Activated CD8-positive, alpha-beta memory T cell treated with anti-CD3 and anti-CD28 coated beads, Interleukin-2, amount 10 ng/mL, durations not matched to agents 7 days and 5 days (primary cell): ENCODE measurements at regions not wholly inside any gene's neighbourhood (a gene's known extent, or its start where the extent isn't known, plus 50 kb on each side); places are given as distances from the start of the nearest gene placed in this dataset.
"Not testable (repeated sequence)": the region's sequence is repeated elsewhere in the genome, so short reads cannot be mapped to it uniquely, and the experiment has no call there.

Source experiments
- ATAC-seq: fragments of 150-1000 bp; cut with Tn5 transposase; one replicate; pipeline ENCODE4 v1.10.0; 2021; ENCODE audit warnings: moderate library complexity
- CTCF ChIA-PET: fragments of 350-600 bp; sonication (Branson Sonifier 250); formaldehyde crosslinking; loops from one replicate; lab custom pipeline; 2021; ENCODE audit warnings: antibody characterized with exemption; lab: Charles Lee
- DNase-seq: peaks from one replicate; pipeline ENCODE4 v3.0.0-alpha.2; 2020
- H3K27ac Mint-ChIP-seq: one replicate; pipeline ENCODE4 v1.8.0; 2021; ENCODE audit warnings: mild to moderate bottlenecking, mixed read lengths
- H3K27me3 Mint-ChIP-seq: one replicate; pipeline ENCODE4 v1.8.0; 2021; ENCODE audit warnings: mixed read lengths
- H3K36me3 Mint-ChIP-seq: one replicate; pipeline ENCODE4 v1.8.0; 2021; ENCODE audit warnings: mild to moderate bottlenecking, mixed read lengths
- H3K4me1 Mint-ChIP-seq: one replicate; pipeline ENCODE4 v1.8.0; 2021; ENCODE audit warnings: mixed read lengths
- H3K4me3 Mint-ChIP-seq: one replicate; pipeline ENCODE4 v1.8.0; 2021; ENCODE audit warnings: mild to moderate bottlenecking, moderate library complexity, mixed read lengths
- H3K9me3 Mint-ChIP-seq: one replicate; pipeline ENCODE4 v1.8.0; 2022; ENCODE audit warnings: low read depth, mixed read lengths

DNA sequence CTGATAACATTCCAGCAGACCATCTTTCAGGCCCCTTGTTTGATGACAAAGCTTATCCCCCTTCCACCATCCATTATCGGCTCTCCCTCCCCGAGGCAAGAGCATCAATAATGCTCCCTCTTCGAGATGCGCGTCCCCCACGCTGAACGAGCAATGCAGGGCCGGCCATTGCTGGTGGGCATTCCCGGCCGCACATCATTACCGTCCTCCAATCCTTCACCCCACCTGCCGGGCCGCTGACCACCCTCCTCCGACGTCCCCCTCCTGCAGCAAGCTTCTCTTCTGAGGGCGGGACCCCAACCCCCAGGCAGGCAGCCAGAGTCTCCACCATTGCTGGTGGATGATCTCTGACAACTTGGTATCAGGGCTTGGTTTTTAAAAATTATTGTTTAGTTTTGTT, 208.6 kb downstream of the SMAD2 start:
- Mint-ChIP-seq H3K36me3 (no peaks in the 10 kb centered on the region), H3K4me3 (no peak overlapping the region), H3K27me3 (no peaks in the 10 kb centered on the region), H3K4me1 (no peaks in the 10 kb centered on the region), H3K27ac (no peak overlapping the region), H3K9me3 (no peaks in the 10 kb centered on the region)
- CTCF ChIA-PET: no interaction called here
- ATAC-seq (no peak), DNase-seq (no peak)

DNA sequence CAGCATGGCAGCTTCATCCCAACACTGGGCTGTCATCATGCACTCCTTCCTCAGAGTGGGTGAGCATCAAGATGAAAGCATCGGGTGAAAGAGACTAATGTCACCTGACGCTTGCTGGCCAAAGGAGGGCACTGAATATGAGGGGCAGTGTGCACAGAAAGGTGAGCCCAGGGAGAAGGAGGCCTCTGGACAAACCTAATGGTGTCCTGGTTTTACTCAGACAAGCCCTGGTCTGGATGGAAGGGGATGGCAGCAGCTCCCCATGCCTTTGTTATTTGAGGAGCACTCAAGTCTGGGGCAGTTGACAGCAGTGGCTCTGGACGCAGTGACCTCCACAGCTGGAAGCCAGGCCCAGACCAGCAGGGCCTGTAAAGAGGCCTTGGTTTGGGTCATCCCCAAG, 209.7 kb downstream of the SMAD2 start:
- CTCF ChIA-PET: no interaction called here
- Mint-ChIP-seq H3K9me3 (no peaks in the 10 kb centered on the region), H3K4me3 (no peak overlapping the region), H3K27me3 (no peaks in the 10 kb centered on the region), H3K36me3 (no peaks in the 10 kb centered on the region), H3K4me1 (no peaks in the 10 kb centered on the region), H3K27ac (no peak overlapping the region)
- DNase-seq (no peak), ATAC-seq (no peak)

GRCh38 chr18:47719096-47719780, 211.2 kb downstream of the SMAD2 start:
- ATAC-seq (no peak), DNase-seq (no peak)
- no peaks in the 10 kb centered on the region for H3K9me3 Mint-ChIP-seq
- CTCF ChIA-PET: no interaction called here
- no peaks in the 10 kb centered on the region for H3K4me1 Mint-ChIP-seq
- H3K27ac Mint-ChIP-seq: no peak overlapping the region
- no peak overlapping the region for H3K4me3 Mint-ChIP-seq
- no peaks in the 10 kb centered on the region for H3K27me3 Mint-ChIP-seq
- no peaks in the 10 kb centered on the region for H3K36me3 Mint-ChIP-seq

DNA sequence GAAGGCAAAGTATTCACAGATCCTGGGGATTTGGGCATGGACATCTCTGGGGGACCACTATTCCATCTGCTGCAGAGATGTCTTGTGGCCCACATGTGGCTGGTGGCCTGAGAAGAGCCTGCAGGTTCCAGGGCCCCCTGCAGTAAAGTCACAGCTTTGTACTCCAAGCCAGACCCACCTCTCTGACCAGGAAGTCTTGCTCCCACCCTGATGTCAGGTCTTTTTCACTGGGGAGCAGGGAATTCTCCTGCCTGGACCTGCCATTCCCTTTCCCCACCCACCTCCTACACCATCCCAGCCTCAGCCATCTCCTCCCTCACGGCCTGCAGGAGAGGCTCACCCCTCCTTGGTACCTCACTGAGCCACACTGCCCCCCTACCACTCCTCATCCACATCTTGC, 211.8 kb downstream of the SMAD2 start:
- no peaks in the 10 kb centered on the region for H3K36me3 Mint-ChIP-seq
- H3K27me3 Mint-ChIP-seq: no peaks in the 10 kb centered on the region
- H3K9me3 Mint-ChIP-seq: no peaks in the 10 kb centered on the region
- no peak overlapping the region for H3K4me3 Mint-ChIP-seq
- CTCF ChIA-PET: no interaction called here
- DNase-seq (no peak), ATAC-seq (no peak)
- H3K4me1 Mint-ChIP-seq: no peaks in the 10 kb centered on the region
- H3K27ac Mint-ChIP-seq: no peak overlapping the region

- DNase-seq: no peak
Observed at GRCh38 chr18:47717257-47717656, 213.2 kb downstream of the SMAD2 start.

GRCh38 chr18:47716632-47717185, 213.8 kb downstream of the SMAD2 start:
- Mint-ChIP-seq H3K27ac (no peak overlapping the region), H3K4me1 (no peaks in the 10 kb centered on the region), H3K36me3 (no peaks in the 10 kb centered on the region), H3K9me3 (no peaks in the 10 kb centered on the region), H3K4me3 (no peak overlapping the region), H3K27me3 (no peaks in the 10 kb centered on the region)
- CTCF ChIA-PET: no interaction called here
- ATAC-seq: no peak
- no peak for DNase-seq

More at GRCh38 chr18:47717257-47717656, 213.2 kb downstream of the SMAD2 start:
- no peaks in the 10 kb centered on the region for H3K4me1 Mint-ChIP-seq
- no peak for ATAC-seq
- H3K9me3 Mint-ChIP-seq: no peaks in the 10 kb centered on the region
- H3K27me3 Mint-ChIP-seq: no peaks in the 10 kb centered on the region
- H3K36me3 Mint-ChIP-seq: no peaks in the 10 kb centered on the region
- CTCF ChIA-PET: no interaction called here
- H3K27ac Mint-ChIP-seq: no peak overlapping the region
- H3K4me3 Mint-ChIP-seq: no peak overlapping the region

- H3K36me3 Mint-ChIP-seq: no peaks in the 10 kb centered on the region
- CTCF ChIA-PET: no interaction called here
- H3K9me3 Mint-ChIP-seq: no peaks in the 10 kb centered on the region
- no peak for DNase-seq
- ATAC-seq: no peak
- no peaks in the 10 kb centered on the region for H3K4me1 Mint-ChIP-seq
- no peaks in the 10 kb centered on the region for H3K27me3 Mint-ChIP-seq
- H3K4me3 Mint-ChIP-seq: no peak overlapping the region
- no peak overlapping the region for H3K27ac Mint-ChIP-seq
Observed at GRCh38 chr18:47710451-47710850, 220.0 kb downstream of the SMAD2 start.

DNA sequence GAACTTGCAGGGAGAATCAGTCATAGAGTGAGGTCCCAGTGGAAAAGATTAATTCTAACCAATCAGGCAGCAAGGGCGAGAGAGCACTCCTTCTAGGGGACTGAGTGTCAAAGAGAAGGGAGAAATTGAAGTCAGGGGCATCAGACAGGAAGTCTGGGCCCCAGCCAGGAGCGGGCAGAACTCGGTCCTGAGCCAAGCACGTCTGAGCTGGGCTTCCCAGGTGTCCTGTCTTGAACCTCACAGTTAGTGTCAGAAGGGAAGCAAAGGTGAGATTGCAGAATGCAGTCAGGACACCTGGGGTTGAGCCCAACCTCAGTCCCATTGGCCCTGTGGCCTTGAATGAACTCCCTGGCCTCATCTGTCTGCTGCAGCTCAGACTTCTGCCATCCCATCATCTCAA, 220.9 kb downstream of the SMAD2 start:
- peaks cover 2% of the 10 kb centered on the region for H3K27me3 Mint-ChIP-seq
- H3K4me3 Mint-ChIP-seq: no peak overlapping the region
- H3K4me1 Mint-ChIP-seq: no peaks in the 10 kb centered on the region
- ATAC-seq: no peak
- H3K36me3 Mint-ChIP-seq: no peaks in the 10 kb centered on the region
- CTCF ChIA-PET: no interaction called here
- DNase-seq: no peak
- no peak overlapping the region for H3K27ac Mint-ChIP-seq
- H3K9me3 Mint-ChIP-seq: no peaks in the 10 kb centered on the region

DNA sequence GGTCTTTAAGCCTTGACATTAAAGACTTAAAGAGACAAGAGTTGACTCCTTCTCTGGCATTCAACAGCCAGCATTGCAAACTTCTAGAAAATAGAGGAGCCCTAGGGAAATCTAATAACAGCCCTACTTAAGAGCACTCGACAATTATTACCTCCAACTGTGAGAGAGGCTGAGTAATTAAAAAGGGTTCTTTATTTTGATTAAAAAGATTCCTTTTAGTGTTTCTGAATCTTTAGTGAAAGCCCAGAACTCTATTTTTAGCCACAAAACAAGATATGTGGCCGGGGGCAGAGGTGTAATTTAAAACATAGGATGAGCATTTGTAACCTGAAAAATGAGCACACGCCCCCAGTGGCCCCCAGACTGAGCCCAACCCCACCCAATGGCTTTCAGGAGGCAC, 222.3 kb downstream of the SMAD2 start:
- no peak for DNase-seq
- no peak overlapping the region for H3K4me3 Mint-ChIP-seq
- H3K9me3 Mint-ChIP-seq: no peaks in the 10 kb centered on the region
- CTCF ChIA-PET: no interaction called here
- no peak for ATAC-seq
- no peaks in the 10 kb centered on the region for H3K4me1 Mint-ChIP-seq
- peaks cover 3% of the 10 kb centered on the region for H3K27me3 Mint-ChIP-seq
- H3K27ac Mint-ChIP-seq: no peak overlapping the region
- H3K36me3 Mint-ChIP-seq: no peaks in the 10 kb centered on the region

DNA sequence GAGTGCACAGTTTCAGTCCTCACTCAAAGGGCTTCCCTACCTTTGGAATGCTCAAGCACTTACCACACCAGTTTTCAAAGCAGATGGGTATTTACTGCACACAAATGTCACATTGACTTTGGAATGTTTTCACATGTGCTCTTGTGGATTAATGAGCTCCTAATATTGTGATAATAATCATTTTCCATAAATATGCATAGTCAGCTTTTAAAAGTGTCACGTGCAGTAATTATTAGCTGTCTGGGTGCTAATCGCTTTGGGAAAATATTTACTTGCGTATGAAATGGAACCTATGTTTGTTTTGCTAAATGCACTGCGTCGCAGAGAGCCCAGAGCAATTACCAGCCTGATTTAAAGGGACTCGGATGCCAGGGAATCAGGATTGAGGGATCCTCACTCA, 229.3 kb downstream of the SMAD2 start:
- DNase-seq (no peak), ATAC-seq (no peak)
- no peak overlapping the region for H3K27ac Mint-ChIP-seq
- no peaks in the 10 kb centered on the region for H3K36me3 Mint-ChIP-seq
- H3K4me1 Mint-ChIP-seq: no peaks in the 10 kb centered on the region
- H3K27me3 Mint-ChIP-seq: peaks cover 3% of the 10 kb centered on the region
- CTCF ChIA-PET: no interaction called here
- H3K4me3 Mint-ChIP-seq: no peak overlapping the region
- H3K9me3 Mint-ChIP-seq: no peaks in the 10 kb centered on the region

DNA sequence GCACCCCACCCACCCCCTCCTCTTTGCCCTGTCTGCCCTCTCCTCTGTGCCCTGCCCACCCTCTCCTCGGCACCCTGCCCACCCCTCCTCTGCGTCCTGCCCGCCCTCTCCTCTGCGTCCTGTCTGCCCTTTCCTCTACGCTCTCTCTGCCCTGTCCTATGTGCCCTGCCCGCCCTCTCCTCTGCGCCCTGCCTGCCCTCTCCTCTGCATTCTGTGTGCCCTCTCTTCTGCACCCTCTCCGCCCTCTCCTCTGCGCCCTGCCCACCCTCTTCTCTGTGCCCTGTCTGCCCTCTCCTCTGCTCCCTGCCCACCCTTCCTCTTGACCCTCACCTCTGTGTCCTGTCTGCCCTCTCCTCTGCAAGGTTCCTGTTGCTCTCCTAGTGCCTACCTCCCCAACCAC, 233.6 kb downstream of the SMAD2 start:
- no peaks in the 10 kb centered on the region for H3K4me1 Mint-ChIP-seq
- CTCF ChIA-PET: no interaction called here
- no peak for DNase-seq
- ATAC-seq: no peak
- H3K4me3 Mint-ChIP-seq: no peak overlapping the region
- peaks cover 14% of the 10 kb centered on the region for H3K27me3 Mint-ChIP-seq
- H3K36me3 Mint-ChIP-seq: no peaks in the 10 kb centered on the region
- H3K9me3 Mint-ChIP-seq: no peaks in the 10 kb centered on the region
- no peak overlapping the region for H3K27ac Mint-ChIP-seq

- Mint-ChIP-seq H3K9me3 (no peaks in the 10 kb centered on the region), H3K4me1 (no peaks in the 10 kb centered on the region), H3K27ac (no peak overlapping the region), H3K27me3 (peaks cover 16% of the 10 kb centered on the region), H3K4me3 (no peak overlapping the region), H3K36me3 (no peaks in the 10 kb centered on the region)
- ATAC-seq (no peak), DNase-seq (no peak)
- CTCF ChIA-PET: no interaction called here
Observed at GRCh38 chr18:47691611-47692010, 238.8 kb downstream of the SMAD2 start.

- H3K4me3 Mint-ChIP-seq, H3K9me3 Mint-ChIP-seq, H3K4me1 Mint-ChIP-seq, DNase-seq, H3K27ac Mint-ChIP-seq, H3K36me3 Mint-ChIP-seq, CTCF ChIA-PET, ATAC-seq: not testable (repeated sequence)
- peaks cover 16% of the 10 kb centered on the region for H3K27me3 Mint-ChIP-seq
Observed at GRCh38 chr18:47690778-47691177, 239.7 kb downstream of the SMAD2 start.

GRCh38 chr18:47689371-47689770, 241.1 kb downstream of the SMAD2 start:
- Mint-ChIP-seq H3K9me3 (no peaks in the 10 kb centered on the region), H3K36me3 (no peaks in the 10 kb centered on the region), H3K4me1 (no peaks in the 10 kb centered on the region), H3K27me3 (peaks cover 11% of the 10 kb centered on the region), H3K27ac (no peak overlapping the region), H3K4me3 (no peak overlapping the region)
- no peak for ATAC-seq
- DNase-seq: no peak
- CTCF ChIA-PET: no interaction called here
